ENCODE measurements at regions not wholly inside any gene's neighbourhood (a gene's known extent, or its start where the extent isn't known, plus 50 kb on each side); places are given as distances from the start of the nearest gene placed in this dataset.

- no peak overlapping the region for H2AFZ ChIP-seq (ENCODE audit: control insufficient read depth, low read depth, low read length)
- ChIA-PET SMC1A (ENCODE audit: uncharacterized antibody, unreplicated experiment) (no interaction called here), CTCF (no interaction called here), RAD21 (ENCODE audit: unreplicated experiment) (no interaction called here), POLR2A (no interaction called here)
- H3K27ac ChIP-seq (ENCODE audit: control insufficient read depth, insufficient read depth): no peak overlapping the region
- no peak for ATAC-seq
- H3K36me3 ChIP-seq (ENCODE audit: control insufficient read depth in 2 of 2, insufficient read depth in 2 of 2, low read length in 1 of 2): no peaks in the 10 kb centered on the region
- no peaks in the 10 kb centered on the region for H3K4me1 ChIP-seq (ENCODE audit: control insufficient read depth, insufficient read depth, low read length)
- in situ Hi-C loops (cut with MboI): no loop called here
- H3K9me3 ChIP-seq (replicated peaks; ENCODE audit: control insufficient read depth, insufficient read depth, low read length): no peaks in the 10 kb centered on the region
- H4K20me1 ChIP-seq (ENCODE audit: control insufficient read depth, insufficient read depth): no peaks in the 10 kb centered on the region
- no peak overlapping the region for H3K4me2 ChIP-seq (ENCODE audit: control insufficient read depth, insufficient read depth)
- H3K9ac ChIP-seq (ENCODE audit: control insufficient read depth, insufficient read depth, low read length): no peak overlapping the region
- intact Hi-C loops (cut with micrococcal nuclease; ENCODE audit: unreplicated experiment): no loop called here
- H3K27me3 ChIP-seq (replicated peaks in 1 of 2; ENCODE audit: control insufficient read depth in 2 of 2, insufficient read depth in 2 of 2, low read length in 1 of 2): no peaks in the 10 kb centered on the region
- DNase-seq (ENCODE audit: low read depth, low spot score): no peak
- TF ChIP-seq, protein P1, sequence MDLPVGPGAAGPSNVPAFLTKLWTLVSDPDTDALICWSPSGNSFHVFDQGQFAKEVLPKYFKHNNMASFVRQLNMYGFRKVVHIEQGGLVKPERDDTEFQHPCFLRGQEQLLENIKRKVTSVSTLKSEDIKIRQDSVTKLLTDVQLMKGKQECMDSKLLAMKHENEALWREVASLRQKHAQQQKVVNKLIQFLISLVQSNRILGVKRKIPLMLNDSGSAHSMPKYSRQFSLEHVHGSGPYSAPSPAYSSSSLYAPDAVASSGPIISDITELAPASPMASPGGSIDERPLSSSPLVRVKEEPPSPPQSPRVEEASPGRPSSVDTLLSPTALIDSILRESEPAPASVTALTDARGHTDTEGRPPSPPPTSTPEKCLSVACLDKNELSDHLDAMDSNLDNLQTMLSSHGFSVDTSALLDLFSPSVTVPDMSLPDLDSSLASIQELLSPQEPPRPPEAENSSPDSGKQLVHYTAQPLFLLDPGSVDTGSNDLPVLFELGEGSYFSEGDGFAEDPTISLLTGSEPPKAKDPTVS (IDR thresholded peaks at IDR 0.05; ENCODE audit: low read depth, low read length): no peak
- no peak for TF ChIP-seq POLR2A (IDR thresholded peaks at IDR 0.05; ENCODE audit: low read depth, low read length)
- TF ChIP-seq RUNX3 (IDR thresholded peaks at IDR 0.05; ENCODE audit: low read length): no peak
- TF ChIP-seq RB1 (IDR thresholded peaks at IDR 0.05; ENCODE audit: borderline replicate concordance): no peak
- TF ChIP-seq MTA2 (IDR thresholded peaks at IDR 0.05; ENCODE audit: low read depth): no peak
- H3K79me2 ChIP-seq (ENCODE audit: control insufficient read depth, insufficient read depth, low read length): no peaks in the 10 kb centered on the region
- 0% methylated on average over 1 of the region's 1 CpG for WGBS (ENCODE audit: insufficient coverage, insufficient replicate concordance, low lambda C conversion rate, missing lambda C conversion rate)
- no peak for FAIRE-seq
- BruUV-seq (replicated peaks): no TSS peak
- no peak overlapping the region for H3K4me3 ChIP-seq
These were observed 117.5 kb upstream of the IQCM start for GRCh38 chr4:149933120-149933519.

DNA sequence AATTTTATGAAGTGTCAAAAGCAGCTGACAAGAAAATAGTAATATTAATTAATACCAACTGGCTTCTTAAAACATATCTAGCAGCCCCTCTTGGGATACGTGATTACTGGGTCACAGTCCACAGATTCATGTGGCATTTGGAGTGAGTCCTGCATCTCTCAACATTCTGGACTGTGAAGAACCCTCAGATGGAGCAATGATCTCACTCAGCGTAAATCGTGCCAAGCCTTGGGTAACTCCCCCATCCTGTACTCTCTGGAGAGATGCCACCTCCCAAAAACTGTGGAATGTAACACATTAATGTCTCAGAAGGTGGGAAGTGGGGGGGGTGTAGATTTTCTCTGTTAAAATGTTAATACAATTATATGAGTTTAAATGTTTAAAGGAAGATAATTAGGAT, 118.2 kb upstream of the IQCM start:
- ChIA-PET SMC1A (ENCODE audit: uncharacterized antibody, unreplicated experiment) (no interaction called here), RAD21 (ENCODE audit: unreplicated experiment) (no interaction called here), POLR2A (no interaction called here), CTCF (no interaction called here)
- Histone ChIP-seq H4K20me1 (ENCODE audit: control insufficient read depth, insufficient read depth) (no peaks in the 10 kb centered on the region), H3K4me3 (no peak overlapping the region), H3K4me2 (ENCODE audit: control insufficient read depth, insufficient read depth) (no peak overlapping the region), H3K27me3 (replicated peaks in 1 of 2; ENCODE audit: control insufficient read depth in 2 of 2, insufficient read depth in 2 of 2, low read length in 1 of 2) (no peaks in the 10 kb centered on the region), H3K4me1 (ENCODE audit: control insufficient read depth, insufficient read depth, low read length) (no peaks in the 10 kb centered on the region), H3K9ac (ENCODE audit: control insufficient read depth, insufficient read depth, low read length) (no peak overlapping the region), H3K36me3 (ENCODE audit: control insufficient read depth in 2 of 2, insufficient read depth in 2 of 2, low read length in 1 of 2) (no peaks in the 10 kb centered on the region), H3K27ac (ENCODE audit: control insufficient read depth, insufficient read depth) (no peak overlapping the region), H2AFZ (ENCODE audit: control insufficient read depth, low read depth, low read length) (no peak overlapping the region), H3K79me2 (ENCODE audit: control insufficient read depth, insufficient read depth, low read length) (no peaks in the 10 kb centered on the region), H3K9me3 (replicated peaks; ENCODE audit: control insufficient read depth, insufficient read depth, low read length) (no peaks in the 10 kb centered on the region)
- in situ Hi-C loops (cut with MboI) (no loop called here), intact Hi-C loops (cut with micrococcal nuclease; ENCODE audit: unreplicated experiment) (no loop called here)
- 42% methylated on average over 3 of the region's 3 CpGs for WGBS (ENCODE audit: insufficient coverage, insufficient replicate concordance, low lambda C conversion rate, missing lambda C conversion rate)
- no peak for TF ChIP-seq CHD1 (IDR thresholded peaks at IDR 0.05; ENCODE audit: low read depth, low read length)
- BruUV-seq (replicated peaks): no TSS peak
- FAIRE-seq (no peak), DNase-seq (ENCODE audit: low read depth, low spot score) (no peak), ATAC-seq (no peak)

All from GM12878 (cell line).